ENCODE measurements at regions not wholly inside any gene's neighbourhood (a gene's known extent, or its start where the extent isn't known, plus 50 kb on each side); places are given as distances from the start of the nearest gene placed in this dataset.

- WGBS, 3 donors, result 69 to 76% (median 74%) methylated on average over 8 of the region's 8 CpGs
- ATAC-seq (no peak), DNase-seq (no peak)
- no peaks in the 10 kb centered on the region for H3K9me3 ChIP-seq
- H3K4me1 ChIP-seq, result no peaks in the 10 kb centered on the region
- intact Hi-C loops (cut with DNase I), result no loop called here
- no peak overlapping the region for H3K4me3 ChIP-seq
- H3K36me3 ChIP-seq (ENCODE audit: insufficient read depth in 1 of 2, low read depth in 1 of 2), result no peaks in the 10 kb centered on the region
- no peaks in the 10 kb centered on the region for H3K27me3 ChIP-seq (ENCODE audit: insufficient read depth in 3 of 3, low read length in 2 of 3)
- TF ChIP-seq, protein P1, sequence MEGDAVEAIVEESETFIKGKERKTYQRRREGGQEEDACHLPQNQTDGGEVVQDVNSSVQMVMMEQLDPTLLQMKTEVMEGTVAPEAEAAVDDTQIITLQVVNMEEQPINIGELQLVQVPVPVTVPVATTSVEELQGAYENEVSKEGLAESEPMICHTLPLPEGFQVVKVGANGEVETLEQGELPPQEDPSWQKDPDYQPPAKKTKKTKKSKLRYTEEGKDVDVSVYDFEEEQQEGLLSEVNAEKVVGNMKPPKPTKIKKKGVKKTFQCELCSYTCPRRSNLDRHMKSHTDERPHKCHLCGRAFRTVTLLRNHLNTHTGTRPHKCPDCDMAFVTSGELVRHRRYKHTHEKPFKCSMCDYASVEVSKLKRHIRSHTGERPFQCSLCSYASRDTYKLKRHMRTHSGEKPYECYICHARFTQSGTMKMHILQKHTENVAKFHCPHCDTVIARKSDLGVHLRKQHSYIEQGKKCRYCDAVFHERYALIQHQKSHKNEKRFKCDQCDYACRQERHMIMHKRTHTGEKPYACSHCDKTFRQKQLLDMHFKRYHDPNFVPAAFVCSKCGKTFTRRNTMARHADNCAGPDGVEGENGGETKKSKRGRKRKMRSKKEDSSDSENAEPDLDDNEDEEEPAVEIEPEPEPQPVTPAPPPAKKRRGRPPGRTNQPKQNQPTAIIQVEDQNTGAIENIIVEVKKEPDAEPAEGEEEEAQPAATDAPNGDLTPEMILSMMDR (IDR thresholded peaks at IDR 0.05), result no peak
- no peak overlapping the region for H3K27ac ChIP-seq
Observed at GRCh38 chr17:13933441-13934276, 135.6 kb upstream of the COX10 start.

GRCh38 chr17:13939222-13939621, 130.1 kb upstream of the COX10 start:
- no peak overlapping the region for H3K27ac ChIP-seq
- no peaks in the 10 kb centered on the region for H3K9me3 ChIP-seq
- TF ChIP-seq, protein P1 (IDR thresholded peaks at IDR 0.05), result no peak
- WGBS, 3 donors, result 38 to 69% (median 59%) methylated on average over 1 of the region's 1 CpG
- peaks cover 0 to 2% (median 0%) of the 10 kb centered on the region in 3 donors for H3K27me3 ChIP-seq (ENCODE audit: insufficient read depth in 3 of 3, low read length in 2 of 3)
- intact Hi-C loops (cut with DNase I), result no loop called here
- no peaks in the 10 kb centered on the region for H3K36me3 ChIP-seq (ENCODE audit: insufficient read depth in 1 of 2, low read depth in 1 of 2)
- H3K4me3 ChIP-seq, result no peak overlapping the region
- H3K4me1 ChIP-seq, result no peaks in the 10 kb centered on the region
- no peak for DNase-seq
- no peak for ATAC-seq

- ATAC-seq, result no peak
- Histone ChIP-seq H3K27ac (no peak overlapping the region), H3K36me3 (ENCODE audit: insufficient read depth in 1 of 2, low read depth in 1 of 2) (no peaks in the 10 kb centered on the region), H3K4me1 (no peaks in the 10 kb centered on the region), H3K9me3 (no peaks in the 10 kb centered on the region), H3K4me3 (no peak overlapping the region), H3K27me3 (ENCODE audit: insufficient read depth in 3 of 3, low read length in 2 of 3) (peaks cover 0 to 2% (median 0%) of the 10 kb centered on the region in 3 donors)
- WGBS, 3 donors, result 82 to 86% (median 86%) methylated on average over 3 of the region's 3 CpGs
- no peak for DNase-seq
- intact Hi-C loops (cut with DNase I), result no loop called here
- TF ChIP-seq, protein P1 (IDR thresholded peaks at IDR 0.05), result no peak
Observed at GRCh38 chr17:13940858-13941665, 128.2 kb upstream of the COX10 start.

DNA sequence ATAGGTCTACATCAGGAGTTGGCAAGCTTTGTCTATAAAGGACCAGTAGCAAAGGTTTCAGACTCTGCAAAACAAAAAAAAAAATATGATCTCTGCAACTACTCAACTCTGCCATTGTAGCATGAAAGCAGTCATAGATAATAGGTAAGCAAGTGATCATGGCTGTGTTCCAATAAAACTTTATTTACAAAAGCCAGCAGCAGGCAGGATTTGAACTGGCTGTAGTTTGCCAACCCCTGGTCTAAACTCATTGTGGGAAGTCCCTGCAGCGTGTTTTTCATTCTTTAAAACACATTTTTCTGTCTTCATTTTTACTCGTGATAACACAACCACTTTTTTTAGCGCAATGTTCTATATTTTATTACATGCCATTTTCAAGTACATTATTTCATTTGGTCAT, 127.5 kb upstream of the COX10 start:
- 88 to 93% (median 93%) methylated on average over 3 of the region's 3 CpGs for WGBS, 3 donors
- Histone ChIP-seq H3K4me1 (no peaks in the 10 kb centered on the region), H3K36me3 (ENCODE audit: insufficient read depth in 1 of 2, low read depth in 1 of 2) (no peaks in the 10 kb centered on the region), H3K4me3 (no peak overlapping the region), H3K27me3 (ENCODE audit: insufficient read depth in 3 of 3, low read length in 2 of 3) (peaks cover 0 to 2% (median 0%) of the 10 kb centered on the region in 3 donors), H3K27ac (no peak overlapping the region), H3K9me3 (no peaks in the 10 kb centered on the region)
- intact Hi-C loops (cut with DNase I), result no loop called here
- TF ChIP-seq, protein P1 (IDR thresholded peaks at IDR 0.05), result no peak
- DNase-seq (no peak), ATAC-seq (no peak)

Measured in psoas muscle (tissue), 7 donors.